ENCODE measurements at regions not wholly inside any gene's neighbourhood (a gene's known extent, or its start where the extent isn't known, plus 50 kb on each side); places are given as distances from the start of the nearest gene placed in this dataset.

DNA sequence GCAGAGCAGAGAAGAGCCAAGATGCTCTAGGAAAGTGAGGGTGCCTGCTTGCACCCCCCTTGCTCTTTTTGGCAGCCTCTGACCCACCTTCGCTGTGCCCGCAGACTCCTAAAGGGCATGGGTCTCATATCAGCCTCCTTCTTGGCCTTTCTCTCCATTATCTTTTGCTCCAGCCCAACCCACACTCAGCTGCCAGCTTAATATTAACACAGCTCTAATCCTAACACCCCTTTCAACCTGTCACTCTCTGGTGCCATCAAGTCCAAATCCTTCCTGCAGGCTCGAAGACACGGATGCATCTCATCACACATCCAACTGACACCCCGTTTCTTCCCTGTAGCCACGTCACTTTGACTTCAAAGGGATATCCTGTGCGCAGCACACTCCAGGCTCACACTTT lies 171.6 kb upstream of the AUTS2 start:
- TF ChIP-seq, protein P1, sequence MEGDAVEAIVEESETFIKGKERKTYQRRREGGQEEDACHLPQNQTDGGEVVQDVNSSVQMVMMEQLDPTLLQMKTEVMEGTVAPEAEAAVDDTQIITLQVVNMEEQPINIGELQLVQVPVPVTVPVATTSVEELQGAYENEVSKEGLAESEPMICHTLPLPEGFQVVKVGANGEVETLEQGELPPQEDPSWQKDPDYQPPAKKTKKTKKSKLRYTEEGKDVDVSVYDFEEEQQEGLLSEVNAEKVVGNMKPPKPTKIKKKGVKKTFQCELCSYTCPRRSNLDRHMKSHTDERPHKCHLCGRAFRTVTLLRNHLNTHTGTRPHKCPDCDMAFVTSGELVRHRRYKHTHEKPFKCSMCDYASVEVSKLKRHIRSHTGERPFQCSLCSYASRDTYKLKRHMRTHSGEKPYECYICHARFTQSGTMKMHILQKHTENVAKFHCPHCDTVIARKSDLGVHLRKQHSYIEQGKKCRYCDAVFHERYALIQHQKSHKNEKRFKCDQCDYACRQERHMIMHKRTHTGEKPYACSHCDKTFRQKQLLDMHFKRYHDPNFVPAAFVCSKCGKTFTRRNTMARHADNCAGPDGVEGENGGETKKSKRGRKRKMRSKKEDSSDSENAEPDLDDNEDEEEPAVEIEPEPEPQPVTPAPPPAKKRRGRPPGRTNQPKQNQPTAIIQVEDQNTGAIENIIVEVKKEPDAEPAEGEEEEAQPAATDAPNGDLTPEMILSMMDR (IDR thresholded peaks at IDR 0.05) = no peak
- TF ChIP-seq POLR2A (IDR thresholded peaks at IDR 0.05) = no peak
